ENCODE measurements at regions not wholly inside any gene's neighbourhood (a gene's known extent, or its start where the extent isn't known, plus 50 kb on each side); places are given as distances from the start of the nearest gene placed in this dataset.

- Histone ChIP-seq H3K27ac (no peak overlapping the region), H3K27me3 (no peaks in the 10 kb centered on the region), H3K4me3 (no peak overlapping the region), H3K4me1 (no peaks in the 10 kb centered on the region), H3K9me3 (no peaks in the 10 kb centered on the region), H3K36me3 (no peaks in the 10 kb centered on the region)
- DNase-seq, result no peak
- TF ChIP-seq, protein P1, sequence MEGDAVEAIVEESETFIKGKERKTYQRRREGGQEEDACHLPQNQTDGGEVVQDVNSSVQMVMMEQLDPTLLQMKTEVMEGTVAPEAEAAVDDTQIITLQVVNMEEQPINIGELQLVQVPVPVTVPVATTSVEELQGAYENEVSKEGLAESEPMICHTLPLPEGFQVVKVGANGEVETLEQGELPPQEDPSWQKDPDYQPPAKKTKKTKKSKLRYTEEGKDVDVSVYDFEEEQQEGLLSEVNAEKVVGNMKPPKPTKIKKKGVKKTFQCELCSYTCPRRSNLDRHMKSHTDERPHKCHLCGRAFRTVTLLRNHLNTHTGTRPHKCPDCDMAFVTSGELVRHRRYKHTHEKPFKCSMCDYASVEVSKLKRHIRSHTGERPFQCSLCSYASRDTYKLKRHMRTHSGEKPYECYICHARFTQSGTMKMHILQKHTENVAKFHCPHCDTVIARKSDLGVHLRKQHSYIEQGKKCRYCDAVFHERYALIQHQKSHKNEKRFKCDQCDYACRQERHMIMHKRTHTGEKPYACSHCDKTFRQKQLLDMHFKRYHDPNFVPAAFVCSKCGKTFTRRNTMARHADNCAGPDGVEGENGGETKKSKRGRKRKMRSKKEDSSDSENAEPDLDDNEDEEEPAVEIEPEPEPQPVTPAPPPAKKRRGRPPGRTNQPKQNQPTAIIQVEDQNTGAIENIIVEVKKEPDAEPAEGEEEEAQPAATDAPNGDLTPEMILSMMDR (IDR thresholded peaks at IDR 0.05), result no peak
- no peak for ATAC-seq
- intact Hi-C loops (cut with DNase I), result no loop called here
Measured at GRCh38 chr2:128818248-128818647, 499.6 kb upstream of the HS6ST1 start.

GRCh38 chr2:128818704-128819491 is 500.2 kb upstream of the HS6ST1 start:
- Histone ChIP-seq H3K36me3 (no peaks in the 10 kb centered on the region), H3K9me3 (no peaks in the 10 kb centered on the region), H3K4me1 (no peaks in the 10 kb centered on the region), H3K27ac (no peak overlapping the region), H3K27me3 (no peaks in the 10 kb centered on the region), H3K4me3 (no peak overlapping the region)
- ATAC-seq (peak; percentile 12), DNase-seq (no peak)
- intact Hi-C loops (cut with DNase I), result no loop called here
- TF ChIP-seq, protein P1 (IDR thresholded peaks at IDR 0.05), result no peak

GRCh38 chr2:128820452-128820851 is 501.8 kb upstream of the HS6ST1 start:
- H3K9me3 ChIP-seq, result no peaks in the 10 kb centered on the region
- no peaks in the 10 kb centered on the region for H3K36me3 ChIP-seq
- no peak overlapping the region for H3K4me3 ChIP-seq
- intact Hi-C loops (cut with DNase I), result no loop called here
- no peaks in the 10 kb centered on the region for H3K4me1 ChIP-seq
- no peak for DNase-seq
- ATAC-seq, result no peak
- TF ChIP-seq, protein P1 (IDR thresholded peaks at IDR 0.05), result no peak
- no peaks in the 10 kb centered on the region for H3K27me3 ChIP-seq
- H3K27ac ChIP-seq, result no peak overlapping the region

DNA sequence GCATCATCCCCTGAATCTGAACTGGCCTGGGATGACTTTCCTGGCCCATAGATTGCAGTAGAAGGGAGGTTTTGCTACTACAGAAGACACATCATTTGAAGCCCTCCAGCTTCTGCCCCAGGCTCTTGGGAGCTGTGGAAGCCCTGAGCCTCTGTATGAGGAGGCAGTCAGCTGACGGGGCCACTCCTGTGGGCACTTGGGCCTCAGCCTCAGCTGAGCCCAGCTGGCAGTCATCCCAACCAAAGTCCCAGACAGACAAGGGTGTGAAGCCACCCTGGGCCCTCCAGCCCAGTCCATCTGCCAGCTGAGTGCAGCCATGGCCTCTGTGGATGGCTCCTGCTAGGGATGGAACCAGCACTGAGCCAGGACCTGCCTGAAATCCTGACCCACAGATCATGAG is 502.3 kb upstream of the HS6ST1 start:
- no peak overlapping the region for H3K4me3 ChIP-seq
- ATAC-seq (no peak), DNase-seq (no peak)
- H3K4me1 ChIP-seq, result no peaks in the 10 kb centered on the region
- no peak overlapping the region for H3K27ac ChIP-seq
- intact Hi-C loops (cut with DNase I), result no loop called here
- H3K36me3 ChIP-seq, result no peaks in the 10 kb centered on the region
- H3K9me3 ChIP-seq, result no peaks in the 10 kb centered on the region
- TF ChIP-seq, protein P1 (IDR thresholded peaks at IDR 0.05), result no peak
- H3K27me3 ChIP-seq, result no peaks in the 10 kb centered on the region

- intact Hi-C loops (cut with DNase I), result no loop called here
- DNase-seq (no peak), ATAC-seq (no peak)
- TF ChIP-seq, protein P1 (IDR thresholded peaks at IDR 0.05), result no peak
- Histone ChIP-seq H3K9me3 (no peaks in the 10 kb centered on the region), H3K27me3 (no peaks in the 10 kb centered on the region), H3K4me1 (no peaks in the 10 kb centered on the region), H3K4me3 (no peak overlapping the region), H3K27ac (no peak overlapping the region), H3K36me3 (no peaks in the 10 kb centered on the region)
Measured at GRCh38 chr2:128832946-128833663, 514.4 kb upstream of the HS6ST1 start.
